Ectodermal cell (in vitro differentiated cells): ENCODE measurements at regions not wholly inside any gene's neighbourhood (a gene's known extent, or its start where the extent isn't known, plus 50 kb on each side); places are given as distances from the start of the nearest gene placed in this dataset.

Source experiments
- H3K27ac ChIP-seq: 2 replicates; pipeline ENCODE4 v1.7.0; 2013; ENCODE audit warnings: mild to moderate bottlenecking, low read depth, low read length; ENCODE audit not compliant: insufficient read depth, poor library complexity, severe bottlenecking
- H3K27me3 ChIP-seq: 2 replicates; pipeline ENCODE4 v1.7.0; 2013; ENCODE audit warnings: mild to moderate bottlenecking, low read length; ENCODE audit not compliant: insufficient read depth, control insufficient read depth, poor library complexity, severe bottlenecking
- H3K36me3 ChIP-seq: one replicate; pipeline ENCODE4 v1.7.0; 2013; ENCODE audit warnings: low read length; ENCODE audit not compliant: control insufficient read depth, insufficient read depth
- H3K4me1 ChIP-seq: one replicate; pipeline ENCODE4 v1.7.0; 2013; ENCODE audit warnings: low read length; ENCODE audit not compliant: control insufficient read depth, insufficient read depth
- H3K4me3 ChIP-seq: 2 replicates; pipeline ENCODE4 v1.7.0; 2013; ENCODE audit warnings: low read depth, low read length, control low read depth; ENCODE audit not compliant: insufficient read depth
- H3K9me3 ChIP-seq: 2 replicates; pipeline ENCODE4 v1.7.0; 2013; ENCODE audit warnings: mild to moderate bottlenecking, low read length, moderate library complexity; ENCODE audit not compliant: control insufficient read depth
- WGBS, 2 experiments: methylation state at CpG; one replicate each; pipeline ENCODE4 v1.1.7; 2013; ENCODE audit warnings: missing lambda C conversion rate in 2 of 2; 5-methylcytosine and 5-hydroxymethylcytosine counted together

GRCh38 chr2:139813340-139813739 lies 1033.2 kb upstream of the NXPH2 start:
- Histone ChIP-seq H3K4me1 (no peaks in the 10 kb centered on the region), H3K36me3 (no peaks in the 10 kb centered on the region), H3K4me3 (no peak overlapping the region), H3K27ac (no peak overlapping the region), H3K9me3 (no peaks in the 10 kb centered on the region), H3K27me3 (no peaks in the 10 kb centered on the region)
- WGBS, 2 experiments, result 96 to 100% methylated on average over 1 to 2 of the region's 2 CpGs

- WGBS, 2 experiments, result 65 to 69% methylated on average over 4 of the region's 4 CpGs
- H3K4me3 ChIP-seq, result no peak overlapping the region
Observed at GRCh38 chr2:139805441-139805840, 1025.3 kb upstream of the NXPH2 start.

GRCh38 chr2:139798391-139798790 lies 1018.2 kb upstream of the NXPH2 start:
- WGBS, 2 experiments, result 91 to 94% methylated on average over 2 of the region's 2 CpGs

More at GRCh38 chr2:139805441-139805840, 1025.3 kb upstream of the NXPH2 start:
- Histone ChIP-seq H3K36me3 (no peaks in the 10 kb centered on the region), H3K27me3 (no peaks in the 10 kb centered on the region), H3K27ac (no peak overlapping the region), H3K9me3 (no peaks in the 10 kb centered on the region), H3K4me1 (no peaks in the 10 kb centered on the region)

GRCh38 chr2:139790807-139791752 lies 1010.9 kb upstream of the NXPH2 start:
- Histone ChIP-seq H3K4me3 (no peak overlapping the region), H3K36me3 (no peaks in the 10 kb centered on the region), H3K9me3 (no peaks in the 10 kb centered on the region), H3K27ac (no peak overlapping the region), H3K4me1 (no peaks in the 10 kb centered on the region), H3K27me3 (no peaks in the 10 kb centered on the region)
- 74 to 93% methylated on average over 2 to 3 of the region's 3 CpGs for WGBS, 2 experiments

More at GRCh38 chr2:139798391-139798790, 1018.2 kb upstream of the NXPH2 start:
- Histone ChIP-seq H3K4me1 (no peaks in the 10 kb centered on the region), H3K4me3 (no peak overlapping the region), H3K27ac (no peak overlapping the region), H3K36me3 (no peaks in the 10 kb centered on the region), H3K9me3 (no peaks in the 10 kb centered on the region), H3K27me3 (no peaks in the 10 kb centered on the region)

GRCh38 chr2:139790136-139790535 lies 1009.9 kb upstream of the NXPH2 start:
- H3K4me1 ChIP-seq, result no peaks in the 10 kb centered on the region
- 81 to 87% methylated on average over 2 of the region's 2 CpGs for WGBS, 2 experiments
- H3K9me3 ChIP-seq, result no peaks in the 10 kb centered on the region
- H3K27ac ChIP-seq, result no peak overlapping the region
- no peak overlapping the region for H3K4me3 ChIP-seq
- no peaks in the 10 kb centered on the region for H3K27me3 ChIP-seq
- no peaks in the 10 kb centered on the region for H3K36me3 ChIP-seq

- Histone ChIP-seq H3K9me3 (no peaks in the 10 kb centered on the region), H3K4me1 (no peaks in the 10 kb centered on the region), H3K36me3 (no peaks in the 10 kb centered on the region), H3K27ac (no peak overlapping the region), H3K27me3 (no peaks in the 10 kb centered on the region), H3K4me3 (no peak overlapping the region)
Observed at GRCh38 chr2:139778732-139779131, 998.5 kb upstream of the NXPH2 start.

- 100% methylated on average over 1 of the region's 1 CpG for WGBS, 2 experiments
- no peak overlapping the region for H3K4me3 ChIP-seq
- no peak overlapping the region for H3K27ac ChIP-seq
- H3K27me3 ChIP-seq, result no peaks in the 10 kb centered on the region
- H3K9me3 ChIP-seq, result no peaks in the 10 kb centered on the region
- no peaks in the 10 kb centered on the region for H3K4me1 ChIP-seq
- no peaks in the 10 kb centered on the region for H3K36me3 ChIP-seq
Observed at GRCh38 chr2:139773720-139774277, 993.6 kb upstream of the NXPH2 start.

GRCh38 chr2:139769633-139770032 lies 989.4 kb upstream of the NXPH2 start:
- Histone ChIP-seq H3K27me3 (no peaks in the 10 kb centered on the region), H3K36me3 (no peaks in the 10 kb centered on the region), H3K4me3 (no peak overlapping the region), H3K9me3 (no peaks in the 10 kb centered on the region), H3K4me1 (no peaks in the 10 kb centered on the region), H3K27ac (no peak overlapping the region)
- WGBS, 2 experiments, result 100% methylated on average over 1 of the region's 1 CpG

- H3K4me3 ChIP-seq, result no peak overlapping the region
- no peaks in the 10 kb centered on the region for H3K36me3 ChIP-seq
- no peaks in the 10 kb centered on the region for H3K4me1 ChIP-seq
- H3K9me3 ChIP-seq, result no peaks in the 10 kb centered on the region
- H3K27me3 ChIP-seq, result no peaks in the 10 kb centered on the region
- H3K27ac ChIP-seq, result no peak overlapping the region
Observed at GRCh38 chr2:139763705-139764104, 983.5 kb upstream of the NXPH2 start.

GRCh38 chr2:139759000-139759505 lies 978.9 kb upstream of the NXPH2 start:
- H3K4me3 ChIP-seq, result no peak overlapping the region
- H3K36me3 ChIP-seq, result no peaks in the 10 kb centered on the region
- H3K4me1 ChIP-seq, result no peaks in the 10 kb centered on the region
- H3K9me3 ChIP-seq, result no peaks in the 10 kb centered on the region
- H3K27me3 ChIP-seq, result no peaks in the 10 kb centered on the region
- H3K27ac ChIP-seq, result no peak overlapping the region
- WGBS, 2 experiments, result 91 to 92% methylated on average over 3 of the region's 3 CpGs
